Prostate gland (tissue), 2 donors: ENCODE measurements at regions not wholly inside any gene's neighbourhood (a gene's known extent, or its start where the extent isn't known, plus 50 kb on each side); places are given as distances from the start of the nearest gene placed in this dataset.

Source experiments
- CTCF ChIP-seq, 4 experiments: fragments of 200-600 bp in 2 of 4; fragments of 450-650 bp in 2 of 4; sonication (generic) in 2 of 4; IDR thresholded peaks; 1 replicate in 3 of 4; 2 replicates in 1 of 4; pipeline ENCODE4 v1.5.1; 2016 to 2019; ENCODE audit warnings: antibody characterized with exemption in 4 of 4, mild to moderate bottlenecking in 2 of 4, moderate library complexity in 2 of 4
- POLR2A ChIP-seq: fragments of 450-650 bp; IDR thresholded peaks from one replicate; pipeline ENCODE4 v1.6.1; 2016; ENCODE audit warnings: antibody characterized with exemption, mild to moderate bottlenecking
- POLR2AphosphoS5 ChIP-seq: sonication (generic); formaldehyde crosslinking; IDR thresholded peaks from one replicate; pipeline ENCODE4 v1.6.1; 2017; ENCODE audit warnings: antibody characterized with exemption

GRCh38 chr20:11287126-11287525 lies 613.3 kb upstream of the JAG1 start:
- TF ChIP-seq CTCF (IDR thresholded peaks at IDR 0.05), result no peak
- no peak for TF ChIP-seq POLR2A
- no peak for TF ChIP-seq POLR2AphosphoS5
